Tibial nerve (tissue), 4 donors: ENCODE measurements at regions not wholly inside any gene's neighbourhood (a gene's known extent, or its start where the extent isn't known, plus 50 kb on each side); places are given as distances from the start of the nearest gene placed in this dataset.

ENCODE experiments used
- DNase-seq, 2 donors: peaks; one replicate each; pipeline ENCODE4 v3.0.0-alpha.2; 2019; ENCODE audit warnings: low spot score in 2 of 2
- H3K27ac ChIP-seq, 4 donors: fragments of 200-600 bp; sonication (generic) in 3 of 4; one replicate each; pipeline ENCODE4 v1.5.1; 2017 to 2019; ENCODE audit warnings: mild to moderate bottlenecking in 1 of 4
- H3K27me3 ChIP-seq, 2 donors: fragments of 200-600 bp; sonication (generic) in 1 of 2; one replicate each; pipeline versions ENCODE4 v1.5.1 to v1.6.0; 2017 to 2019
- H3K36me3 ChIP-seq, 3 donors: fragments of 200-600 bp; sonication (generic); one replicate each; pipeline ENCODE4 v1.5.1; 2018 to 2019
- H3K4me1 ChIP-seq, 4 donors: fragments of 200-600 bp; sonication (generic) in 3 of 4; one replicate each; pipeline ENCODE4 v1.5.1; 2017 to 2019
- H3K4me3 ChIP-seq, 4 donors: fragments of 200-600 bp; sonication (generic) in 3 of 4; one replicate each; pipeline ENCODE4 v1.5.1; 2017 to 2019; ENCODE audit warnings: mild to moderate bottlenecking in 1 of 4, moderate library complexity in 1 of 4
- H3K9me3 ChIP-seq, 4 donors: fragments of 200-600 bp; sonication (generic) in 3 of 4; one replicate each; pipeline ENCODE4 v1.5.1; 2017 to 2019
- EP300 ChIP-seq, 2 donors: sonication (generic); formaldehyde crosslinking; IDR thresholded peaks; one replicate each; pipeline ENCODE4 v1.6.1; 2017; ENCODE audit warnings: antibody characterized with exemption in 2 of 2, mild to moderate bottlenecking in 1 of 2
- POLR2A ChIP-seq, 2 donors: fragments of 450-650 bp; IDR thresholded peaks; one replicate each; pipeline ENCODE4 v1.6.1; 2017; ENCODE audit warnings: antibody characterized with exemption in 2 of 2, mild to moderate bottlenecking in 2 of 2, moderate library complexity in 2 of 2
- WGBS, 2 donors: methylation state at CpG; one replicate each; pipeline ENCODE4 v1.1.5; 2018; 5-methylcytosine and 5-hydroxymethylcytosine counted together
- TF ChIP-seq, protein P1 (sequence below), 5 experiments: fragments of 200-600 bp in 3 of 5; fragments of 450-650 bp in 2 of 5; sonication (generic) in 3 of 5; IDR thresholded peaks; one replicate each; pipeline ENCODE4 v1.5.1; 2016 to 2019; ENCODE audit warnings: antibody characterized with exemption in 5 of 5, mild to moderate bottlenecking in 3 of 5, moderate library complexity in 2 of 5

DNA sequence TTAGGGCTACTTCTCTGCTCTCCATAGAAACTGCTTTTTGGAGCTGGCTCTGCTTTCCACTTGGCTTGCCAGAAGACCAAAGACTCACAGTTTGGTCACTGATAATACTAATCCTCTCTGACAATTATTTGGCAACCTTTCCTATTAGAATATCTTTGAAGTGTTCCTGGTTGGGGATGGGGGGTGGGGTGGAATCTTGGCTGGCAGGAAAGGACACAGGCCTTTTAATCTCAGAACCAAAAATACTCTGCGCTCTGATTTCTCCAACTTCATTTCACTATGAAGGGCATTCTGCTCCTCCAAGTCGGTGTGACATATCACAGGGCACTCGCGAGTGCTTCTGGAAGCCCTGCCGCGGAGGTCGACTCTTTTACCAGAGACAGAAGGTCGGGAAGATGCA, 1329.0 kb upstream of the WWC1 start:
- no peaks in the 10 kb centered on the region for H3K4me1 ChIP-seq
- no peaks in the 10 kb centered on the region for H3K36me3 ChIP-seq
- TF ChIP-seq, protein P1, sequence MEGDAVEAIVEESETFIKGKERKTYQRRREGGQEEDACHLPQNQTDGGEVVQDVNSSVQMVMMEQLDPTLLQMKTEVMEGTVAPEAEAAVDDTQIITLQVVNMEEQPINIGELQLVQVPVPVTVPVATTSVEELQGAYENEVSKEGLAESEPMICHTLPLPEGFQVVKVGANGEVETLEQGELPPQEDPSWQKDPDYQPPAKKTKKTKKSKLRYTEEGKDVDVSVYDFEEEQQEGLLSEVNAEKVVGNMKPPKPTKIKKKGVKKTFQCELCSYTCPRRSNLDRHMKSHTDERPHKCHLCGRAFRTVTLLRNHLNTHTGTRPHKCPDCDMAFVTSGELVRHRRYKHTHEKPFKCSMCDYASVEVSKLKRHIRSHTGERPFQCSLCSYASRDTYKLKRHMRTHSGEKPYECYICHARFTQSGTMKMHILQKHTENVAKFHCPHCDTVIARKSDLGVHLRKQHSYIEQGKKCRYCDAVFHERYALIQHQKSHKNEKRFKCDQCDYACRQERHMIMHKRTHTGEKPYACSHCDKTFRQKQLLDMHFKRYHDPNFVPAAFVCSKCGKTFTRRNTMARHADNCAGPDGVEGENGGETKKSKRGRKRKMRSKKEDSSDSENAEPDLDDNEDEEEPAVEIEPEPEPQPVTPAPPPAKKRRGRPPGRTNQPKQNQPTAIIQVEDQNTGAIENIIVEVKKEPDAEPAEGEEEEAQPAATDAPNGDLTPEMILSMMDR (IDR thresholded peaks at IDR 0.05), result no peak
- TF ChIP-seq POLR2A (IDR thresholded peaks at IDR 0.05), result no peak
- no peak for TF ChIP-seq EP300 (IDR thresholded peaks at IDR 0.05)
- no peak overlapping the region for H3K27ac ChIP-seq
- H3K9me3 ChIP-seq, result peaks cover 0 to 8% (median 0%) of the 10 kb centered on the region in 4 donors
- H3K4me3 ChIP-seq, result no peak overlapping the region
- DNase-seq, result no peak
- 61 to 70% methylated on average over 8 of the region's 8 CpGs for WGBS, 2 donors
- H3K27me3 ChIP-seq, result no peaks in the 10 kb centered on the region

DNA sequence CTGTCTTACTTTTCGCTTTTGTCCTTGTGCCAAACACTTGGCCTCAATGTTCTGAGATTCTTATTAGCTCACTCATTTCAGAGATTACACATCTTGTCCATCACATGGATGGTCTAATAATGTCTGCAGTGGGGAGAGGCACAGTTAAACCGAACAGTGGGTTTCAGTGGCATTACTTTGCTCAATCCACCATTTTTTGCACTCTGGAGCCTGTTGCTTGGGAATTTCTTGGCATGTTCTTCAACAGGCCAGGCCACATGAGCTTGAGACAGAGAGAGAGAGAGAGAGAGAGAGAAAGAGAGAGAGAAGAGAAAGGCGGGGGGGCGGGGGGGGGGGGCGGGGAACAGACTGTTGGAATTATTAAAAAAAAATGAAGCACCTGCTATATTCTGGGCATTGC, 1327.8 kb upstream of the WWC1 start:
- WGBS, 2 donors, result 85 to 92% methylated on average over 5 of the region's 5 CpGs
- H3K36me3 ChIP-seq, result no peaks in the 10 kb centered on the region
- H3K4me1 ChIP-seq, result no peaks in the 10 kb centered on the region
- H3K4me3 ChIP-seq, result no peak overlapping the region
- H3K9me3 ChIP-seq, result peaks cover 0 to 8% (median 0%) of the 10 kb centered on the region in 4 donors
- H3K27me3 ChIP-seq, result no peaks in the 10 kb centered on the region
- TF ChIP-seq, protein P1 (IDR thresholded peaks at IDR 0.05), result no peak
- no peak for TF ChIP-seq POLR2A (IDR thresholded peaks at IDR 0.05)
- no peak for TF ChIP-seq EP300 (IDR thresholded peaks at IDR 0.05)
- DNase-seq, result no peak
- H3K27ac ChIP-seq, result no peak overlapping the region

DNA sequence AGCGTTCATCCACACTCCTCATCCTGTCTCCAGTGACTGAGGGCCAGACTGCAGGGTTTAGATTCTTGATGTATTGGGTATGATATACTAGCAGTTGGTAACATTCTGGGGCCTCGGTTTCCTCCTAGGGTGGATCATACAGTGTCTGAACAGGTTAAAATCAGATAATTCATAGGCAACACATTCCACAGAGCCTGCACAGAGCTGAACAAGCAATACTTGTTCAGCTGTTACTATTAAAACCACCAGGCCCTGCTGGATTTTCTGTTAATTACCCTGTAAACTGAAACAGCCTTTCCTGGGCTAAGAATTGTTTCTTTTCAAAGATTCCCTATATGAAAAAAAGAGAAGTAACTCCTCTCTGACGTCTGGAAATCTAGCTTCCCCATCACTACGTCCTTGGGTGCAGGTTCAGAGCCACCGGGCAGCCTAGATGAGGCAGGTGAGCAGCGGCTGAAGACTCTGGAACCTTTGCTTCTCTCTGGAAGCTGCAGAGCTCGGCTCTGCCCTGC, 1313.5 kb upstream of the WWC1 start:
- Histone ChIP-seq H3K4me1 (peaks cover 0 to 26% (median 4%) of the 10 kb centered on the region in 4 donors), H3K9me3 (no peaks in the 10 kb centered on the region), H3K36me3 (no peaks in the 10 kb centered on the region), H3K27ac (peak overlapping the region in 2 of 4 donors; percentile 3 to 46), H3K4me3 (peak overlapping the region; percentile 28 to 60 (median 41)), H3K27me3 (no peaks in the 10 kb centered on the region)
- DNase-seq, result no peak
- WGBS, 2 donors, result 34 to 39% methylated on average over 7 of the region's 7 CpGs
- TF ChIP-seq, protein P1 (IDR thresholded peaks at IDR 0.05), result no peak
- TF ChIP-seq POLR2A (IDR thresholded peaks at IDR 0.05) (no peak), EP300 (IDR thresholded peaks at IDR 0.05) (no peak)

DNA sequence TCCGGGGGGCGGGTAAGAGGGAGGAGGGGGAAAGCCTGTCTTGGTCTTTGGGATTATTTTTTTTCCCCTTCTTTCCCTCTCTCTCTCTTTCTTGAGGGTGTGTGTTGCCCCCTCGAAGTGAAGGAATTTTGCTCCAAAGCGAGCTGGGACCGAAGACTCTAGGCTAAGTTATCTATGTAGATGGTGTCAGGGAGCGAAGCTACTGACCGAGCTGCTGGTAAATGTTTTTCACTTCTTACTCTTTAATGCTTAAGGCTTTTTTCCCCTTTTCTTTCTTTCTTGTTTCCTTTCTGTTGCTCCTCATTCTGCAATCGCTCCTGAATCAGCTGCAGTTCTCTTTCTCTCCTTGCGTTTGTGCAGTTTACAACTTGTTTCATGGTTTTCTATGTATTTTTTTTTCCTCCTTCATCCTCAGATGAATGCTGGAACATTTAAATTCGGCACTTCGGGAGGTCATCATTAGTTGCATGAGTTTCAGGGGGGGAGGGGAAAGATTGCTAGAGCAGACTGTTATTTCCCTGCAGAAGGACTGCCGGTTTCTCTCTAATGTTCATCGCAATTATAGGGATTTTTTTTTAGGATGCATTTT, 1312.0 kb upstream of the WWC1 start:
- Histone ChIP-seq H3K4me3 (peak overlapping the region; percentile 28 to 60 (median 41)), H3K9me3 (no peaks in the 10 kb centered on the region), H3K27ac (peak overlapping the region in 1 of 4 donors; percentile 46), H3K27me3 (no peaks in the 10 kb centered on the region), H3K36me3 (no peaks in the 10 kb centered on the region), H3K4me1 (peaks cover 0 to 26% (median 4%) of the 10 kb centered on the region in 4 donors)
- TF ChIP-seq EP300 (IDR thresholded peaks at IDR 0.05) (no peak), POLR2A (IDR thresholded peaks at IDR 0.05) (no peak)
- TF ChIP-seq, protein P1 (IDR thresholded peaks at IDR 0.05), result no peak
- 0 to 2% methylated on average over 13 of the region's 13 CpGs for WGBS, 2 donors
- DNase-seq, result no peak

DNA sequence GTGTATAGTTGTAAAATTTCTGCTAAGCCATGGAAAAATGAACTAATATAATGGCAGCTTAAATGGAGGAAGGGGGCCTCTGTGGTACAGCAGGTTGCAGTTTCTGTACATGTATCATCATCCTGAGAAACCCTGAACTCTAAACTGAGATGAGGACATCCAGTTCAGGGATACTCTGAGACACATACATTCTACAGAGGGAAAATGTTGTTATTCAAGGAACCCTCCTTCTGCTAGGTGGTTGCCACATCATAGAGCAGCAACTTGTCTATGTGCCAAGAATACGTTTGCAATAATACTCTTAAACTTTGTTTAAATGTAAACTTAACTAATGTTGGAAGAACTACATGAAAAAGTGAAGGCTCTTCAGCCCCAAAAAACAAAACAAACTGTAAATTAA, 1310.8 kb upstream of the WWC1 start:
- TF ChIP-seq POLR2A (IDR thresholded peaks at IDR 0.05) (no peak), EP300 (IDR thresholded peaks at IDR 0.05) (no peak)
- TF ChIP-seq, protein P1 (IDR thresholded peaks at IDR 0.05), result no peak
- H3K4me1 ChIP-seq, result peaks cover 0 to 26% (median 4%) of the 10 kb centered on the region in 4 donors
- peak overlapping the region in 1 of 4 donors; percentile 1 for H3K4me3 ChIP-seq
- H3K27ac ChIP-seq, result peak overlapping the region in 1 of 4 donors; percentile 19
- WGBS, 2 donors, result 55 to 71% methylated on average over 1 of the region's 1 CpG
- no peaks in the 10 kb centered on the region for H3K9me3 ChIP-seq
- no peaks in the 10 kb centered on the region for H3K27me3 ChIP-seq
- H3K36me3 ChIP-seq, result no peaks in the 10 kb centered on the region
- no peak for DNase-seq
